ENCODE measurements at regions not wholly inside any gene's neighbourhood (a gene's known extent, or its start where the extent isn't known, plus 50 kb on each side); places are given as distances from the start of the nearest gene placed in this dataset.

GRCh38 chrX:42530027-42530426 is 247.9 kb downstream of the PPP1R2C start:
- Histone ChIP-seq H3K9me3 (no peaks in the 10 kb centered on the region), H3K4me3 (no peak overlapping the region), H3K27me3 (no peaks in the 10 kb centered on the region), H3K4me1 (no peaks in the 10 kb centered on the region), H3K27ac (no peak overlapping the region), H3K36me3 (no peaks in the 10 kb centered on the region)
- DNase-seq, result no peak
- intact Hi-C loops (cut with DNase I; ENCODE audit: low total_unique reads), result no loop called here
- no peak for TF ChIP-seq CTCF (IDR thresholded peaks at IDR 0.05)

GRCh38 chrX:42524379-42524778 is 253.6 kb downstream of the PPP1R2C start:
- H3K4me3 ChIP-seq, result no peak overlapping the region
- TF ChIP-seq CTCF (IDR thresholded peaks at IDR 0.05), result no peak
- peaks cover 0 to 3% (median 0%) of the 10 kb centered on the region in 4 donors for H3K4me1 ChIP-seq
- H3K9me3 ChIP-seq, result no peaks in the 10 kb centered on the region
- H3K27ac ChIP-seq, result no peak overlapping the region
- no peak for DNase-seq
- intact Hi-C loops (cut with DNase I; ENCODE audit: low total_unique reads), result no loop called here
- no peaks in the 10 kb centered on the region for H3K27me3 ChIP-seq
- no peaks in the 10 kb centered on the region for H3K36me3 ChIP-seq

GRCh38 chrX:42519666-42520231 is 258.2 kb downstream of the PPP1R2C start:
- no peak for TF ChIP-seq CTCF (IDR thresholded peaks at IDR 0.05)
- DNase-seq, result no peak
- Histone ChIP-seq H3K36me3 (no peaks in the 10 kb centered on the region), H3K9me3 (no peaks in the 10 kb centered on the region), H3K4me3 (no peak overlapping the region), H3K4me1 (peaks cover 0 to 6% (median 0%) of the 10 kb centered on the region in 4 donors), H3K27ac (no peak overlapping the region), H3K27me3 (no peaks in the 10 kb centered on the region)
- intact Hi-C loops (cut with DNase I; ENCODE audit: low total_unique reads), result no loop called here

GRCh38 chrX:42515939-42516338 is 262.0 kb downstream of the PPP1R2C start:
- no peak overlapping the region for H3K27ac ChIP-seq
- TF ChIP-seq CTCF (IDR thresholded peaks at IDR 0.05), result no peak
- no peak for DNase-seq
- peaks cover 0 to 6% (median 0%) of the 10 kb centered on the region in 4 donors for H3K4me1 ChIP-seq
- no peak overlapping the region for H3K4me3 ChIP-seq
- no peaks in the 10 kb centered on the region for H3K9me3 ChIP-seq
- H3K36me3 ChIP-seq, result no peaks in the 10 kb centered on the region
- intact Hi-C loops (cut with DNase I; ENCODE audit: low total_unique reads), result no loop called here
- no peaks in the 10 kb centered on the region for H3K27me3 ChIP-seq

GRCh38 chrX:42505016-42505415 is 272.9 kb downstream of the PPP1R2C start:
- peaks cover 0 to 3% (median 0%) of the 10 kb centered on the region in 3 donors for H3K9me3 ChIP-seq
- H3K4me1 ChIP-seq, result no peaks in the 10 kb centered on the region
- no peak for TF ChIP-seq CTCF (IDR thresholded peaks at IDR 0.05)
- H3K27me3 ChIP-seq, result no peaks in the 10 kb centered on the region
- no peak overlapping the region for H3K27ac ChIP-seq
- no peaks in the 10 kb centered on the region for H3K36me3 ChIP-seq
- intact Hi-C loops (cut with DNase I; ENCODE audit: low total_unique reads), result no loop called here
- DNase-seq, result no peak
- no peak overlapping the region for H3K4me3 ChIP-seq

GRCh38 chrX:42499620-42500019 is 278.3 kb downstream of the PPP1R2C start:
- intact Hi-C loops (cut with DNase I; ENCODE audit: low total_unique reads), result no loop called here
- DNase-seq, result no peak
- Histone ChIP-seq H3K4me3 (no peak overlapping the region), H3K9me3 (no peaks in the 10 kb centered on the region), H3K36me3 (no peaks in the 10 kb centered on the region), H3K27ac (no peak overlapping the region), H3K27me3 (no peaks in the 10 kb centered on the region), H3K4me1 (no peaks in the 10 kb centered on the region)
- no peak for TF ChIP-seq CTCF (IDR thresholded peaks at IDR 0.05)

Measured in tibial artery (tissue), 4 donors.